Spleen (tissue), 7 donors: ENCODE measurements at regions not wholly inside any gene's neighbourhood (a gene's known extent, or its start where the extent isn't known, plus 50 kb on each side); places are given as distances from the start of the nearest gene placed in this dataset.

Experiments
- POLR2AphosphoS5 ChIP-seq, 3 donors: sonication (generic); formaldehyde crosslinking; IDR thresholded peaks; one replicate each; pipeline ENCODE4 v1.5.1; 2017; ENCODE audit warnings: antibody characterized with exemption in 3 of 3
- TF ChIP-seq, protein P1 (sequence below), 11 experiments: fragments of 200-600 bp in 7 of 11; fragments of 450-650 bp in 4 of 11; sonication (generic) in 4 of 11; IDR thresholded peaks in 8 of 11; conservative IDR thresholded peaks in 3 of 11; 1 replicate in 7 of 11; 2 replicates in 4 of 11; pipeline versions ENCODE4 v1.4.0 to v1.8.0; 2016 to 2021; ENCODE audit warnings: antibody characterized with exemption in 11 of 11, inconsistent platforms in 4 of 11, mild to moderate bottlenecking in 1 of 11
- donor health status: DM: no; HTN: no; CAD: no; lungs with moderate emphysema.
- donor health status: DM: no; HTN: no; CAD: no.
- donor health status: DM: no; HTN: no; CAD: no.

DNA sequence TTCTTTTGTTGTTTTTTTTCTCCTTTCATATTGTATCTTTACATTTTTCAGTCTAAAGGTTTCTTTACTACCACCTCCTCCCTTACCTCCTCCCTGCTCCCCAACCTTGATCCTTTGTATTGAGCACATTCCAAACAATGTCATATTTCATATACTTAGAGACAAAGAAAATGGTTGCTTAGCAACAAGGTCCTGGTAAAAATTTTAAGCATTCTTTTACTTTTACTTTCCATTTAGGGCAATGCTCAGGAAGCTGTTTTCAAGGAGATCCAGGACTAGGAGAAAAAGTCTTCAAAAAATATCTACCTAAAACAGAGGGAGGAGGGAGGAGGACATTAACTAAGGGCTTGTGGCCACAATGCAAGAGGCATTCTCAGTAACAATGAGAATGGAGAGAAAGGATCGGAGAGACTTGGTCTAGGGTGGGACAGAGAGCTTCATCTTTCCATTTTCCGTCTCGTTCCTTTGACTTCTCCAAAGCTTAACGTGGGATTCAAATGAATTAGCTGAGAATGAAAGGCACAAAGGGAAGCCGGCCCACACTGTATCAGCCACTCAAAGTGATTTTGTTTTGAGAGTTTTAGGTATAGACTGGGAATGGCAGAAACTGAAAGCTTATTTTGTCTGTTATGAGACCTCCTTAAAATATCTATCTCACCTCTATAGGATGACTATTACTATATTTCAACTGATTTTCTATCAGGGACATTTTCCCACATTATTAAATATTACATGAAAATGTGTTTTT, 455.7 kb downstream of the RAB38 start:
- TF ChIP-seq, protein P1, sequence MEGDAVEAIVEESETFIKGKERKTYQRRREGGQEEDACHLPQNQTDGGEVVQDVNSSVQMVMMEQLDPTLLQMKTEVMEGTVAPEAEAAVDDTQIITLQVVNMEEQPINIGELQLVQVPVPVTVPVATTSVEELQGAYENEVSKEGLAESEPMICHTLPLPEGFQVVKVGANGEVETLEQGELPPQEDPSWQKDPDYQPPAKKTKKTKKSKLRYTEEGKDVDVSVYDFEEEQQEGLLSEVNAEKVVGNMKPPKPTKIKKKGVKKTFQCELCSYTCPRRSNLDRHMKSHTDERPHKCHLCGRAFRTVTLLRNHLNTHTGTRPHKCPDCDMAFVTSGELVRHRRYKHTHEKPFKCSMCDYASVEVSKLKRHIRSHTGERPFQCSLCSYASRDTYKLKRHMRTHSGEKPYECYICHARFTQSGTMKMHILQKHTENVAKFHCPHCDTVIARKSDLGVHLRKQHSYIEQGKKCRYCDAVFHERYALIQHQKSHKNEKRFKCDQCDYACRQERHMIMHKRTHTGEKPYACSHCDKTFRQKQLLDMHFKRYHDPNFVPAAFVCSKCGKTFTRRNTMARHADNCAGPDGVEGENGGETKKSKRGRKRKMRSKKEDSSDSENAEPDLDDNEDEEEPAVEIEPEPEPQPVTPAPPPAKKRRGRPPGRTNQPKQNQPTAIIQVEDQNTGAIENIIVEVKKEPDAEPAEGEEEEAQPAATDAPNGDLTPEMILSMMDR (IDR thresholded peaks at IDR 0.05 in 8 of 11, conservative IDR thresholded peaks at IDR 0.05 in 3 of 11) = no peak
- TF ChIP-seq POLR2AphosphoS5 (IDR thresholded peaks at IDR 0.05) = no peak
